VCaP (cell line): ENCODE measurements at regions not wholly inside any gene's neighbourhood (a gene's known extent, or its start where the extent isn't known, plus 50 kb on each side); places are given as distances from the start of the nearest gene placed in this dataset.

Source experiments
- H3K27ac ChIP-seq: fragments of 450-650 bp; 2 replicates; pipeline ENCODE4 v1.5.1; 2017
- TF ChIP-seq, protein P1 (sequence below): fragments of 450-650 bp; conservative IDR thresholded peaks from 2 replicates; pipeline ENCODE4 v1.5.1; 2017; ENCODE audit warnings: mild to moderate bottlenecking, moderate library complexity

DNA sequence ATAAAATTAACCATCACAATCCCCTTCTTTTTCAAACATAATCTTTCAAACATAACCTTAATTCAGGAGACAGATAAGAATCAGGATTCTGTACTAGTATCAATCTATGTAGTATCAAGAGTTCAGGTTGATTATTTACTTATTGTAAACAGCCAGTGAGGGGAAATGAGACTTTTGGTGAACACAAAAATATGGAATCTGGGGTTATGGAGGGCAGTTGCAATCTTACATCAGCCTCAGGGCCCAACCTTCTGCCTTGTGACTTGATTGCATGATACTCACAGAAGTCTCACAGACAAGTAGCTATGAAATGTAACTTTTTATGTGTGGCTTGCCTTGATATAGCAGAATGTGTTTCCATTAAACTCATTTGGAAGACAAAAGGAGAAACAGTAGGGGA lies 262.7 kb upstream of the THSD7B start:
- H3K27ac ChIP-seq: no peak overlapping the region
- TF ChIP-seq, protein P1, sequence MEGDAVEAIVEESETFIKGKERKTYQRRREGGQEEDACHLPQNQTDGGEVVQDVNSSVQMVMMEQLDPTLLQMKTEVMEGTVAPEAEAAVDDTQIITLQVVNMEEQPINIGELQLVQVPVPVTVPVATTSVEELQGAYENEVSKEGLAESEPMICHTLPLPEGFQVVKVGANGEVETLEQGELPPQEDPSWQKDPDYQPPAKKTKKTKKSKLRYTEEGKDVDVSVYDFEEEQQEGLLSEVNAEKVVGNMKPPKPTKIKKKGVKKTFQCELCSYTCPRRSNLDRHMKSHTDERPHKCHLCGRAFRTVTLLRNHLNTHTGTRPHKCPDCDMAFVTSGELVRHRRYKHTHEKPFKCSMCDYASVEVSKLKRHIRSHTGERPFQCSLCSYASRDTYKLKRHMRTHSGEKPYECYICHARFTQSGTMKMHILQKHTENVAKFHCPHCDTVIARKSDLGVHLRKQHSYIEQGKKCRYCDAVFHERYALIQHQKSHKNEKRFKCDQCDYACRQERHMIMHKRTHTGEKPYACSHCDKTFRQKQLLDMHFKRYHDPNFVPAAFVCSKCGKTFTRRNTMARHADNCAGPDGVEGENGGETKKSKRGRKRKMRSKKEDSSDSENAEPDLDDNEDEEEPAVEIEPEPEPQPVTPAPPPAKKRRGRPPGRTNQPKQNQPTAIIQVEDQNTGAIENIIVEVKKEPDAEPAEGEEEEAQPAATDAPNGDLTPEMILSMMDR: no peak

DNA sequence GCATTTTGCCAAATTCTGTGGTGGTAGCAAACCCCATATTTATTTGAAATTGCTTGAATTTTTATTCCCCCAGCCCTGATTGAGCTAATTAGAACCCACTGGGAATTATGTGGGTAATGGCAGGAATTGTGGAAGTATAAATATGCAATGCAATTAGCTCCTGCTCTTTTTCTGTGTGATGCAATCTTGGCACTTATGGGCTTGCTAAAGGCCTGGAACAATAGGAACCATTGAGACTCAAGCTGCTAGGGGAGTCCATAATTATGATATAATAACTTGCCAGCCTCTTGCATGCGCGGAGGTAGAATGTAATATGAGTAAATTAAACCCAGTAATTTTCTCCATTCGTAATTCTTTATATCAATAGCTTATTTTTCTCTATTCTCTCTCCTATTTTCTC lies 267.6 kb upstream of the THSD7B start:
- TF ChIP-seq, protein P1: no peak

DNA sequence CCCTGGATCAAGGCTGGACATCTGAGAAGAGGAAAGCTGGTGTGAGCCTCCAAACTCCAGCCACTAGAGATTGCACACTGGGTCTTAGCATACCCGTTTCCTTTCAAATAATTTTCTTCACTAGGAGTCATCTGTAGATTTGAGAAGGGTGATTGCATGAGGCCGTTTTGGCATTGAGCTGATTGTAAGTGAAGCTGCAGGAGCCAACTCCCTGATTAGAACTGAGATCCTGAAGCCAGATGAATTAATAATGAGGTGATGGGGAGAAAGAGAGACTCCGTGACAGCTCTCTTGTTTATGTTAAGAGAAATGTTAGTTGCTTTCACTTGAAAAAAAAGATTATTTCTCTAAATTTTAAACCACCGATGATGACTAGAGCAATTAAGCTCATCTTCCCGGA lies 268.4 kb upstream of the THSD7B start:
- H3K27ac ChIP-seq: no peak overlapping the region
- TF ChIP-seq, protein P1: no peak

More for the DNA sequence above, 267.6 kb upstream of the THSD7B start:
- no peak overlapping the region for H3K27ac ChIP-seq

DNA sequence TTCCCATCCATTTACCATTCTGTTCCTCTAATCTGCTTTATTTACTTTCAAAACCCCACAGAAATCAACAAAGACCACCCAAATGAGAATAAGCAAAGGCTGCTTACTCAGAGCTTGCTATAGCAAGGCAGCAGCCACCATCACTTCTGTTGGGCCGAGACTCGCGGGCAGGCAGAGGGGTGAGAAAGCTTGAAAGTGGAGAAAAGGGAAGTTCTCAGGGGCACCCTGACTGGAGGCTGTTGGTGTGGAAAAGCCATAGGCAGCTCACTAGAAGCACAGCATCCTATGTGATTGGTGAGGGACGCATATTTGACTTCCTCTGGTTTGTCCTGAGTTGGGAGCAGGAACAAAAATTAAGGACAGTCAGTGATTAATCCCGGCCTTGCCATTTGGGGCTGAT lies 269.7 kb upstream of the THSD7B start:
- no peak overlapping the region for H3K27ac ChIP-seq
- TF ChIP-seq, protein P1: no peak

DNA sequence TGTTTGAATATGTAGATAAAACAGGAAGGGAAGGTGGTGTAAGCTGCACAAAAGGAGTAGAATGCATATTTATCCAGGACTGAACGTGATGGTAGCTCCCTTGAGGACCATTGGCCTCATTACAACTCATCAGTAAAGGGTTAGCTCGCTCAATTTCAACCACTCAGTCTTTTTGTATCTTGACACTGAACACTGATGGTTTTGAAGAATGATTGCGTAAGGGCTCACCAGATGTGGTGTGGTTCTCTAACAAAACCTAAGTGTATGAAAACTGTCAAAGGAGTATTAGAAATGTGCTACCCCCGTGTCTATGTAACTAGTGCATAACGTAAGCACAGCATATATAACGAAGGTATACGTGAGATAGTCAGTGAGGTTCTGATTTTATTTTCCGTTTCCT lies 272.4 kb upstream of the THSD7B start:
- no peak overlapping the region for H3K27ac ChIP-seq
- TF ChIP-seq, protein P1: no peak

DNA sequence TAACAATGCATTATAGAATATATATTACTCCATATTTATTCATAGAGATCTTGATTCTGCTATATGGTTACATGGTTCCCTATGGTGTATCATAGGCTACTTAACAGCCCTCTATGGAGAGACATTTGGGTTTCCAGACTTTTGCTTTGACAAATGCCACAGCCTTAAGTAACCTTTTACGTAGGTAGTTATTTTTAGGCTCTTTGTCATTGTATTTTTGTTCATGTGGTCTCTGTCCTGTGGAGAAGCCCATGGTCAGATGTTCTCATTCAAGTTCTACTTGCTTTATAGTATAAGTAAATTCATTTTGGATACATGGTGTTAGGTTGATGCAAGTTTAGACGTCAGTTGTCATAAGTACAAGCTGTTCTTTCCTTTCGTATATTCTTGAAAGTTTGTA lies 275.2 kb upstream of the THSD7B start:
- TF ChIP-seq, protein P1: no peak
- no peak overlapping the region for H3K27ac ChIP-seq

DNA sequence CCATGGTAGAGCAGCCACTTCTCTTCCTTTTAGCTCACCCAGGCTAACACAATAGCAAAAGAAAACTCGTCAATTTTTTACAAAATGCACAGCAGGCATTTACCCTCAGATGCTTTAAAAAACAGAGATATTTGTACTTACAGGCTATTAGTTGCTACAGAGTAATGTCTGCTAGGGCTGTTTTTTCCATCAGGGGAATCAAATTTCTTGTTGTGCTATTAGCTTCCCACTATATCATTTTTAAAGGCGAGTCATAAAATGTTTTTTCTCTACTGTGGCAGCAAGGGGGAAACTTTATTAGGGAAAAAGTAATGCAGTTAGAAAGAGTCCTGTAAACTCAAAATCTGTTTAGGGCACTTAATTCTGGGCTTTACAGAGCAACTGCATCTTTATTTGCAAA lies 277.9 kb upstream of the THSD7B start:
- no peak overlapping the region for H3K27ac ChIP-seq
- TF ChIP-seq, protein P1: no peak

DNA sequence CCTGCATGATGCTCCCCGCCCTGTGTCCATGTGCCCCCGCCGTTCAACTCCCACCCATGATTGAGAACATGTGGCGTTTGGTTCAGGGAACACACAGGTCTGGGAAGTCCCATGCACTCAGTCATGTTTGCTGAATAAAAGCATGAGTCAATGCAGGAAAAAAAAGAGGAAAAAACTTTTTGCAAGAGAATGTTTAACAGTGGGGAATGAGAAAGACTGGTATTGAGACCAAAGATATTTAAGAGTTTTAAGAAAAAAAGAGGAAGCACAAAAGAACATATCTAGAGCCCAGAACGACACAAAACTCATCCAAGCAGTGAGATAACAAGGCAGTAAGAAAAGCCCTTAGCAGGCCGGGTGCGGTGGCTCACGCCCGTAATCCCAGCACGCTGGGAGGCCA lies 279.2 kb upstream of the THSD7B start:
- TF ChIP-seq, protein P1: no peak
- no peak overlapping the region for H3K27ac ChIP-seq
